Stimulated activated CD8-positive, alpha-beta memory T cell treated with anti-CD3 and anti-CD28 coated beads, Interleukin-15, amount 100 ng/mL, for 24 hours (primary cell): ENCODE measurements at regions not wholly inside any gene's neighbourhood (a gene's known extent, or its start where the extent isn't known, plus 50 kb on each side); places are given as distances from the start of the nearest gene placed in this dataset.
"Not testable (repeated sequence)": the region's sequence is repeated elsewhere in the genome, so short reads cannot be mapped to it uniquely, and the experiment has no call there.

Source experiments
- DNase-seq: peaks from one replicate; pipeline ENCODE4 v3.0.0-alpha.2; 2020; ENCODE audit warnings: low read depth

DNA sequence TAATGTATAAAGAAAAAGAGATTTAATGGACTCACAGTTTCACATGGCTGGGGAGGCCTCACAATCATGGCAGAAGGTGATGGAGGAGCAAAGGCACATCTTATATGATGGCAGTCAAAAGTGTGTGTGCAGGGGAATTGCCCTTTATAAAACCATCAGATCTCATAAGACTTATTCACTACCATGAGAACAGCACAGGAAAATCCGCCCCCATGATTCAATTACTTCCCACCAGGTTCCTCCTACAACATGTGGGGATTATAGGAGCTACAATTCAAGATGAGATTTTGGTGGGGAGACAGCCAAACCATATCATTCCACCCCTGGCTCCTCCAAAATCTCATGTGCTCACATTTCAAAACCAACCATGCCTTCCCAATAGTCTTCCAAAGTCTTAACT, 82.5 kb upstream of the ANKRD1 start:
- not testable (repeated sequence) for DNase-seq

DNA sequence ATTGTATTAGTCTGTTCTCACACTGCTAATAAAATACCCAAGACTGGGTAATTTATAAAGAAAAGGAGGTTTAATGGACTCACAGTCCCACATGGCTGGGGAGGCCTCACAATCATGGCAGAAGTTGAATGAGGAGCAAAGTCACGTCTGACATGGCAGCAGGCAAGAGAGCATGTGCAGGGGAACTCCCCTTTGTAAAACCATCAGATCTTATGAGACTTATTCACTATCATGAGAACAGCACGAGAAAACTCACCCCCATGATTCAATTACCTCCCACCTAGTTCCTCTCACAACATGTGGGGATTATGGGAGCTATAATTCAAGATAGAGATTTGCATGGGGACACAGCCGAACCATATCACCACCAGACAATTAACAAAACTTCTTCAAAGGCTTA, 84.4 kb upstream of the ANKRD1 start:
- not testable (repeated sequence) for DNase-seq

DNA sequence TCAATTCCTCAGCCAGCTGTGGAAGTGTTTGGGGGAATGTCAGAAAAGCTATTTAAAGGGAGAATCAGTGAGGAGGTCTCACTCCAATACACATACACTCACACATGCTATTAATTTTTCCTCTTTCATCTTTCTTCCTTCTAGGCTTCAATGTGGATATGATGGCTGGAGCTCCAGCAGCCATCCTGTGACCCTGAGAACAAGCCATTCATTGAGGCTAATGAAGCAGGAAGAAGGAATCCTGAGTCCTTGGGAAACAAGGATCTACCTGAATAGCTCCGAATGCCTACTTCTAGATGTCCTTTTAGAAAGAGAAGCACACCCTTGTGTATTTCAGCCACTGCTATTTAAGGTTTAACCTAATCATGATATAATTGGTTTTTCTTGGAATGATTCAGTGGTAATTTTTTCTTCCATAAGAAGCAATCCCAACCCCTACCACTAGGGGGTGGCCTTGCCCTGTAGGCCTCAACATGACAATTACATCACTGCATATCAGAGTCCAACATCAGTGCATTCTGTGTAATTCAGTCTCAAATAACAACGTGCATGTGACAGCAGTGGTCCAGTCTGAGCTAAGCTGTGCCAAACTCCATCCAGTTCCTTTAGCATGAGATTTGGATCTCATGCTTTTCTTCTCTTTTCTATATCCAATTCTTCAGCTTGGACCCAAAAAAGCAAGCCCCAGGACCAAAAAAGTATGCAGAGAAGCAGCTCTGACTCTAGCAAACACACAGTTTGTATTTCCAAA, 85.3 kb upstream of the ANKRD1 start:
- DNase-seq = peak; percentile 22

DNA sequence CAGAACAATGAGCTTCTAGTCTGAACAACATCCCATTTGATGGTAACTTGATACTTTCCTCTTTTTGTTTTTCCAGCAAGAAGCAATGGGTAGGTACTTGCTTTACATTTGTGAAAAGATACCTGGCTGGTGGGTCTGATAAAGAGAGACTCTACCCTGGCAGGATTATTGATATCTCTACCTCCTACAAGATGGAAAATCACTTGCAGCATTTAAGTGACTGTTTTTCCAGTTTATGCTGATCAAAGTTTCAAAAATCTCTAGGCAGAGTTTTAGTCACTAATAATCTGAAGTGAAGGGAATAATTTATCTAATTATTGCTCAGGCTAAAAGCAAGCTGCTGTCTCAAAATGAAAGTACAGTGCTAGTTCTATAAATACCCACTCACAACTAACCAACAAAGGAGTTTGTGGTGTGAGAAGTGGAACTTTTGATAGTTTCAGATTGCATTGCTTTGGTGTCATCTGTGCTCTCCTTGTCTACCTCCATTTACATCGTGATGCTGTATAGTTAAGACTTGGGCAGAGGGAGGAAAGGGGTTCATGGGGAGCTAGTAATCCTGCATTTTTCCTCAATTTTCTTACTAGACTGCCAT, 86.0 kb upstream of the ANKRD1 start:
- DNase-seq = no peak

DNA sequence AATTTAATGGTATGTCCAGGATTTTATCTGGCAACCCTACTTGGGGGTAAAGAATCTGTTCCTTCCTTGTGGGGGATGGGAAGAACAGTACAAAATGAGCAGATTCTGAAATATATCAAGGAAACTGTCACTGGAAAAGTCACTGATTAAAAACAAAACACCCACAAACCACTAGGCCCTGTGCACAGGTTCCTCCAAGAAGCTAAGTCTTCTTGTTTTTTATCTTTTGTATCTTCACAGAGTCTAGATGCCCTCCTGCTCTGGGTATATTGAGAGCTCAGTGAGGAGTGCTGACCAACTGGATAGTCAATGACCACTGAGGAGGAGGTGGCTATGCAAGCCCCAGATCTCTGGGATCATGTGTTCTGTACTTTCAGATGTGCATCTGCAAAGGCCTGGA, 86.8 kb upstream of the ANKRD1 start:
- DNase-seq = no peak

DNA sequence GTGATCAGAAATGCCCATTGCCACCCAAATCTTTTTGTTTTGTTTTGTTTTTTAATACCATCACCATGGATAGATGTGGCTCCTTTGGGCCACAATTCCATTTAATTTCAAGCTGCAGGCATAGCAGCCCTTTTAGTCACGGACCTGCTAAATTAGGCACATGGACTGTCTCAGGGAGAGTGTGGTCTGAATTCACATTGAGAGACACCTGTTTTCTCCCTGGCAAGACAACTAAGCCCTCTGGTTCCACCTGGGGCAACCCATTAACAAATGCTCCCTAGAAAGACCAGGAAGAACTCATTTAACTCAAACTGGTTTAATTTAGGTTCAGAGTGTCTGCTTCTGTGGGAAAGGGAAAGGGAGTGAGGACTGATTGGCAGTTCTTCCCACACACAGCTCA, 88.2 kb upstream of the ANKRD1 start:
- DNase-seq = no peak

DNA sequence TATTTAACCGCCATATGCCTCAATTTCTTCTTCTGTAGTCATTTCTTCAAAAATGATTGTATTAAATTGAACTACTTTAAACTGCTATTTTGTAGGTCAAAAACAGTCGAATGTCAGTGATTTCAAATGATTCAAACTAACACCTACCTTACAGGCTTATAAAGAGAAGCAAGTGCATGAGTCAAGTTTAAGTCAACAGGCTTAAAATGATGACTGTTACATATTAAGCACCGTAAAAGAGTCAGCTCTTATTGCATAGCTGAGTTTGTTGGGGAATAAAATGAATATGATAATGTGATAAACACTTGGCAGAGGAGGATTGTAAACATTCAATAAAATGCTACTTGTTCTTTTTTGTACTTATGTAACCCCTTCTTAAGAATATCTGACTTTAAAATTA, 90.1 kb upstream of the ANKRD1 start:
- no peak for DNase-seq

DNA sequence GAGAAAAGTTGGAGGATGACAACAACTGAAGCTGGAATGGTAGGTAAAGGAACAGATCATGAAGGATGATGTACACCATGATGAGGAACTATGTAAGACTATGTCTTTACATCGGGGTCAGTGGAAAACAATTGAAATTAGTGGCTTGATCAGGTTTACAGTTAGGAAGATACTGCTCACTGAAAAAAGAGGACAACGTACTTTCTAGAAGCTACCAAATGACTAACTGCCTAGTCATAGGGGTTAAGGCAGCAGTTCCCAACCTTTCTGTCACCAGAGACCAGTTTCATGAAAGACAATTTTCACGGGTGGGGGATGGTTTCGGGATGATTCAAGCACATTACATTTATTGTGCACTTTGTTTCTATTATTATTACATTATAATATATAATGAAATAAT, 91.6 kb upstream of the ANKRD1 start:
- no peak for DNase-seq

DNA sequence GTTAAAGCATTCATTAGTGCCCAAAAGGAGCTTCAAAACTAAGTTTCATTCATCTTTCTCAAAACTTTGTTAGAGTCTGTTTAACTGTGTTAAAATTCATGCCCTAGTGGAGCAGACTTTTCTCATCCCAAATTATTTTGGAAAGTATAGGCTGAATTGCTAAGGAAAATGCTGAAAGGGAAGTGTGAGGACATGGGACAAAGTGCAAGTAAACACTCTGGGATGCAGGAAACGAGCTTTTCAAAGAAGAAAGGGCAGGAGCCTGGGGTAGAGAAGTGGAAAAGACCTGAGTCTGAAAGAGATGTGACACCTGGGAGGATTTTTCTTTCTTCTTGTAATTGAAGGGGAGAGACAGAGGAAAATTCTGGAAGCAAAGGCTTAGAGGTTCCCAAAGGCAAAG, 93.1 kb upstream of the ANKRD1 start:
- no peak for DNase-seq

DNA sequence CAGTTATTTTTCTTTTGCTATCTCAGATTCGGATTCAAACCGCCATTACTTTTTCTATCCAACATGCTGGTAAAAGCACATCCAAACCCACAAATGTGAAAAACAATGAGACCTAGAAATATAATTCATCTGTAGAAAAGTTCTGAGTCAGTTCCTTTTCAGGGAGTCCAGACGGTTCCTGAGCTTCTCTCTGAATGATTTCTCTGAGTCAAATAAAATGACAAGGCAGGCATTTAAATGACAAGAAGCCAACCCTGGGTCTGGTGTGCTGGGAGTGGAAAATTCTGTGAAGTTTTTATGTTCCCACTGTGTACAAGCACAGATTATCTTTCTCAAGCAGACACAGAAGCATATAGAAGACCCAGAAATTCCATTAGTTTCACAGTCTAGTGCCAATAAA, 96.3 kb upstream of the ANKRD1 start:
- no peak for DNase-seq

DNA sequence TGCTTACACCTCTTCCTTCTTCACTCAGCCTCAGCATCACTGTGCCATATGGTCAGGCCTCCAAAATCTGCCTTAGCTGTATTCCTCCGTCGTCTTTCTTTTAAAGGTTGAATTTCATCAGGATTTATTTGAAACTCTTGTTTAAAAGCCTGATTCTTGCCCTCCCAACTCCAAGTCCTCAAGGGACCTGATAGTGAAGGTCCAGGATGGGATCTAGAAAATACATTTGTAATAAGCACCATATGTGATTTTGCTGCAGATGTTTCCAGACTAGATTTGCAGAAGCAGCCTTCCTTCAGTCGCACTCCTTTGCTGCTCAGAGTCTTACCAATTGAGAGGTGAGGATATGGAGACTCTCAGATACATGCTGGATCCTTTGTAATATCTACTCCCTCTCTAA, 101.0 kb upstream of the ANKRD1 start:
- no peak for DNase-seq

DNA sequence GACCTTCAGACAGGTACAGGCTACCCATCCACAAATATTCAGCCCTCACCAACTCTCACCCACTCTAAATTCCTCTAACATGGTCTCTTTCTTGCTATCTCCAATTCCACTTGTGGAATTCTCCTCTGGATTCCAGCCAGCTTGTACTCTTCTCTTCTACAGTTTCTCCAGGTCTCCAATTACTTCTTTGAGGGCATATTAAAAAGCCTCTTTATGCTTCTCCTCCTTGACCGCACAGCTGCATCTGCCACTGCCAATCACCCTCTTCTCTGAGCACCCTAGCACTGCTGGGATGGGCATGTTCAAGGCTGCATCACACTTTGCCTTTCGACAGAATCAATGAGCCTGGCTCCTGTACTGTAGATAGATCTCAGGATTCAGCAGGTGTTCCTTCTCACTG, 101.5 kb upstream of the ANKRD1 start:
- no peak for DNase-seq

DNA sequence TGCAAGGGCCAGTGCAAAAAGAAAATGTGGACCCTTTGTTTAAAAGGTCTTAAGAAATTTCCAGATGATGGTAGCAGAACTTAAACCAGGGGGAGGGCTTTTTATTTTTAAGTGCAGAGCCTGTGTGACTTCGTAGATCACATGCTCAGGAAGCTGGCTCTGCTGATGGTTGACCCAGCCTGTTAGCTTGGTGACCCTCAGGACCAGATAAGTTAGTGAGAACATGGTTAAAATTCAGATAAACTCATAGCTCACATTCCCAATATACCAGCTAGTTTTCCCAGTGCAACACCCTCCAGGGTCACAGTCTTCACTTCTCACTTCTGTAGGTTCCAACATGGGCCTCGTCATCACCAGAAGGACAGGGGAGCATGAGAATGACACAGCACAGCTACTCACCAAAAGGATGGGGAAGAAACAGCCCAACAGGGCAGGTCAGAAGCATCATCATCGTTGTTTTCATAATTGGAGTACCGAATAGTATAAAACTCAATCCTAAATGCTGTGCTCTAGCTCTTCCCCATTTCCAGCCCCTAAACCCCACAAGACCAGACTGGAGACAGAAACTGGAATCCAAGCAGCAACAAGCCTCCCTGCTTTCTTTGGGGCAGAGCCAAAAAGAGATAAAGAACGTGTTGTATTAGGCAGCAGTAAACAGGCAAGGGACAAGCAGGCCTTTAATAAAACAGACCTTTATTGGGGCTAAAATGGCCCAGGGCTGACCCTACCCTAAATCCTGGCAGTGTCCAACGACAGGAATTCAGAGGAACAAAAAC, 102.2 kb upstream of the ANKRD1 start:
- DNase-seq = no peak

DNA sequence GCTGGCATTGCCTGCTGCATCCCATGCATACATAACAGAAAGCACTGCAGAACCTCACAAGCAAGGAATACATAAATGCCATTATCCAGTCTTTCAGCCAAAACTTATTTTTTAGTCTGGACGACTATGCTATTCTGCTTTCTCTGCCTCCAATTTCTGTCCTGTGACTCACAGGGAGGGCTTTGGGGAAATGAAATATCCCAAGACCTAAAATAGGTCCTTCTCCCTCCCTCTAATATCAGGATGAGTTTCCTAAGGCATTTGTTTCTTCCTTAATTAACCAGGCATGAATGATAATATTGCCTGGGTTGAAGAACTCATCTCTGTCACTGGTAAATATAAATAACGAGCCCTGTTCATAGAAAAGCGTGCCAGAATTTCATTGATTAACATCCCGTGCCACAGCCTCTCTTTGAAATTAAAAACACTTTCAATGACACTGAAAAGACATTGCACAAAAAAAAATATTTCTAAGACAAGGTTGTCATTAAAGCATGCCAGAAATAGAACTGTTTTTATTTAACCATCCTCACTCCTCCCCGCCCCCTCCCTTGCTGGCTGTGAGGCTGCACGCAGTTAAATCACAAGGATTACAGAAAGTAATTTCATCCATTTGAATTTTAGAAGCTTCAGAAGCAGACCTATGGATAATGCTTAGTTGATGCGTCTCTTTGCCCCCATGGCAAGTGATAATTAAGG, 103.0 kb upstream of the ANKRD1 start:
- DNase-seq = no peak

DNA sequence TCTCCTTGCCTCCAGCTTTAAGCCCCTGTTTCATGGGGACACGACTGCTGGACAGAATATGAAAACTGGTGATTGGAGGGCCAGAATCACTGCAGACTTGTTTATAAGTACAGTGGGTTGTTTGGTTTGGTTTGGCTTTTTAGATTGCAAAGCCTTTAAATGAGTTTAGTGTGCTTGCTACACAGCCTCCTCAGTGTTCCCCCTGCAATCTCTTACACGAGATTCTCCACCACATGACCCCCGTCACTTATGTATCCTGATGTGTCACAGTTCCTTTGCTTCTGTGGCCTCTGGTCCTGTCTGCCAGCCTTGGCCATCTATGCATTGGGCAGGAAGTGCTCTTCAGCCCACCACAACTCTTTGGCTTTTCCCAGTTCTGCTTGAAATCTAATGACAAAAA, 103.7 kb upstream of the ANKRD1 start:
- no peak for DNase-seq

DNA sequence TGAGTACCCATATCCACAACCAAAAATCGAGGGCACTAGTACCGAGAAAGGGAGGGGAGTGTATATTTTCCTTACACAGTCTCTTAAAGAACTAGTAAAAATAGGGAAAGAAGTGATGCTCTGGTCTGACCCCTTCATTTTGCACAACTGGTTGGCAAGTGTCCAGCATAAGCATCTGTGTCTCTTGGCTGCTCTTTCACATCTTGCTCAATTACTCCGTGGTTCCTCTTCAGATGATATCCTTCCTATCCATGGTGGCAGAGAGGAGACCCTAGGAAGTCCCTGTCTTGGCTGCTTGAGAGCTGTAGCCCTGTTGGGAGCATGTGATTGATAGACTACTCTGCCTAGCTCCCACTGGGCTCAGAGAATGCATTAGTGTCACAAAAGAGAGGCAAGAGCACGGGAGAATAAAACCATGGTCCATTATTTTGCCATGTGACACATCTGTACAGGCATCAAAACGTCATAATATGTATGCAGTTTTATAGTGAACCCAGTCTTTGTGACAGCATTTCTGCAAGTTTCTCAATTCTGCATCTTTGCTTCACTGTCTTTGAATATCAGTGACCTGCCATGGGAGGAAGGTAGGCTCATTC, 111.8 kb upstream of the ANKRD1 start:
- DNase-seq = no peak

DNA sequence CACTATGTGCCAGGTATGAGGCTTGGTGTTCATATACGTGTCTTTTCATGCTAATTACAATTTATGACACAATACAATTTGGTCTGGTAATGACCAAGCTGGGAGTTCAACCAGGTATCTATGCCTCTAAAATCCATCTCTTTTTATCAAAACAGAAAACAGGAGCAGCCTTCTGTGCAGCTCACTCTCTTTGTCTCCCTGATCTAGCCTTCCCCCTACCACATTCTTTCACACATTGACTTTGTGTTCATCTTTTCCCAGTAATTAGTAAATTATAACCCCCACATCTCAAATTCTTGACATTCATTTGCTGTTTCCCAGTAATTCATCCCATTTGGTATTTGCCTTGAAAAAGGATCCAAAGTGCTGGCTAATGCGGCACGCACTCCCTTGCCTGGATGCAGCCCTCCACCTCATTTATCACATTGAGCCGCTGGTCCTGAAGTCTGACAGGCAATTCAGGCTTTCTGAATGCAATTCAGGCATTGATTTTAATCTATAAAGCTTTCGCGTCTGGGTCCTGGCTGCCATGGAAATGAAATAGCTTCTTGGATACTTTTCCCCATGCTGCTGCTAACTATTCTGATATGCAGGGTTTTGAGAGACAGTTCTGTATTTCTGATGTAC, 112.5 kb upstream of the ANKRD1 start:
- no peak for DNase-seq

DNA sequence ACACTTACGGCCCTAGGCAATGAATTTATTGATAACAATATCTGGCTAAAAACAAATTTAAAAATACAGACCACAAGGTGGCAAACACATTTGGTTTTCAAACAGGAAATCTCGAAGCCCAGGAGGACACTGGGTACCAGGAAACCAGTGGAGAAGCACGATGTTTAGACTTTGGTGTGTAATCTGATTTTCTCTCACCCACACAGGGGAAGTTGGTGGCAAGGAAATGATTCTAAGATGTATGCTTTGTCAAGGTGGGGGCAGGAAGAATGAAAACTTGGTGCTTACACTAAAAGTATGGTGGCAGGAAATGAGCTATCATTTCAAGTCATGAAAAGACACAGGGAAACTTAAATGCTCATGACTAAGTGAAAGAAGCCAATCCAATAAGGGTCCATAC, 113.2 kb upstream of the ANKRD1 start:
- DNase-seq = no peak

DNA sequence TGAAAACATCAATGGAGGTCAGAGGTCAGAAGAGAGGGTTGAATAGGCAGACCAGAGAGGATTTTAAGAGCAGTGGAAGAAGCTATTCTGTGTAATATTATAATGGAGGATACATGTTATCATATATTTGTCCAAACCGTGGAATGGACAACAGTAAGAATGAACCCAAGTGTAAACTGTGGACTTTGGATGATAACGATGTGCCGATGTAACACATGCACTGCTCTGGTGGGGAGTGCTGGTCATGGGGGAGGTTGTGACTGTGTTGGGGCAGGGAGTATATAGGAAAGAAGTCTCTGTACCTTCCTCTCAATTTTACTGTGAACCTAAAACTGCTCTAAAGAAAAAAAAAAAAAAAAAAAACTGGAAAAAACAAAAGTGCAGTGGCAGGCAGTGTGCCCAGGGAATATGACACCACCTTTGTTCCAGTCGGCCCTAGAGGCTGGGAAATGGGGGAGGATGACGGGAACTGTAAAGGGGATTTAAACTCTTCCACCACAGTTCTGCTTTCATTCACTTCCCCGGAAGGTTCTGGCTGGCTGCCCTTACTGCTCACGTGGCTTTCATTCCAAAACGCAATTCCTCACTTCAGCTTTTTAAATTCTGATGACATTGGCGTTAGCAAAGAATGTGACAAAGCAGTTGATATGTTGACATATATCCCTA, 113.7 kb upstream of the ANKRD1 start:
- DNase-seq = no peak

DNA sequence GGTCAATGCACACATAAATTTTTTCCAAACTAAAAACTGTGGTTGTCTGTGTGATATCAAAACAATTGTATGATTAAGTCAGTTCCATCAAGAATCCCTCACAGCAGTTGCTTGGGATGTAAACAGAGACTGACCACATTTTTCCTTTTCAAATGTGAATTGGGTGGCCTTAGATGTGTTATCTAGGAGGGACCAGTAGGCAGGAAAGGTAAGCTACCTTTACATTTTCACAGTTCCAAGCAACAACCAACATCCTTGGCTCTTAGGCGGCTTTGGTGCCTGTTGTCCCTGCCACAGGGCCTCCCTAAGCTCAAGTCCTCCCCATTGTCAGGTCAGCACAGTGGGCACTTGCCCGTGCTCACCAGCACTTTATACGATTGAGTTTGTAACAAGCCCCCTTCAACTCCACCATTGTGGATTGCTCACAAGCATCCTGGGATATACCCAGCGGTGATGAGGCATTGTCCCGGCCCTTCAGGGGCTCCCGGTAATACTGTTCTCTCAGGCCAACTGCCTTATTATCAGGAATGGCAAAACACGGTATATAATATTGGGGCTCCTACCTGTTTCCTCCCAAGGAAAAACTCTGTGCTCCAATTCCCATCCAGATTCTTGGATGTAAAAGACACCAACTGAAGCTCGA, 114.9 kb upstream of the ANKRD1 start:
- DNase-seq = no peak
